ENCODE measurements at regions not wholly inside any gene's neighbourhood (a gene's known extent, or its start where the extent isn't known, plus 50 kb on each side); places are given as distances from the start of the nearest gene placed in this dataset.

- H3K4me3 Mint-ChIP-seq: no peak overlapping the region
- no peaks in the 10 kb centered on the region for H3K36me3 Mint-ChIP-seq (ENCODE audit: low read depth)
Observed at GRCh38 chr4:30181918-30182317, 538.3 kb upstream of the PCDH7 start.

GRCh38 chr4:30182786-30183185, 537.4 kb upstream of the PCDH7 start:
- peaks cover 11% of the 10 kb centered on the region for H3K4me1 ChIP-seq (ENCODE audit: control insufficient read depth, insufficient read depth, low read length)
- Mint-ChIP-seq H3K27ac (no peak overlapping the region), H3K4me1 (peaks cover 11% of the 10 kb centered on the region), H3K9me3 (no peaks in the 10 kb centered on the region), H3K4me3 (no peak overlapping the region), H3K36me3 (ENCODE audit: low read depth) (no peaks in the 10 kb centered on the region), H3K27me3 (ENCODE audit: insufficient read depth) (no peaks in the 10 kb centered on the region)
- no peak overlapping the region for H3K27ac ChIP-seq (ENCODE audit: low read depth, low read length)
- 98 to 100% methylated on average over 2 of the region's 2 CpGs for WGBS, 2 experiments (ENCODE audit: insufficient coverage in 1 of 2, insufficient read length in 1 of 2)
- H3K36me3 ChIP-seq (ENCODE audit: control insufficient read depth, insufficient read depth, low read length): no peaks in the 10 kb centered on the region
- TF ChIP-seq CTCF (conservative IDR thresholded peaks at IDR 0.05): no peak
- peak overlapping the region; percentile 14 for H3K4me3 ChIP-seq (ENCODE audit: low read length)
- no peaks in the 10 kb centered on the region for H3K27me3 ChIP-seq (ENCODE audit: control insufficient read depth, insufficient read depth, low read length, poor library complexity, severe bottlenecking)
- no peaks in the 10 kb centered on the region for H3K9me3 ChIP-seq (ENCODE audit: control insufficient read depth, low read length)
- DNase-seq: no peak
- no peak overlapping the region for H3K9ac ChIP-seq (ENCODE audit: extremely low read depth, low read length, poor library complexity, severe bottlenecking)

More at GRCh38 chr4:30181918-30182317, 538.3 kb upstream of the PCDH7 start:
- H3K9me3 ChIP-seq (ENCODE audit: control insufficient read depth, low read length): no peaks in the 10 kb centered on the region
- DNase-seq: no peak
- 73 to 80% methylated on average over 1 of the region's 2 CpGs for WGBS, 2 experiments (ENCODE audit: insufficient coverage in 1 of 2, insufficient read length in 1 of 2)
- H3K27me3 ChIP-seq (ENCODE audit: control insufficient read depth, insufficient read depth, low read length, poor library complexity, severe bottlenecking): no peaks in the 10 kb centered on the region
- TF ChIP-seq CTCF (conservative IDR thresholded peaks at IDR 0.05): no peak
- H3K27ac ChIP-seq (ENCODE audit: low read depth, low read length): no peak overlapping the region
- H3K4me1 ChIP-seq (ENCODE audit: control insufficient read depth, insufficient read depth, low read length): peaks cover 11% of the 10 kb centered on the region
- no peaks in the 10 kb centered on the region for H3K36me3 ChIP-seq (ENCODE audit: control insufficient read depth, insufficient read depth, low read length)
- H3K4me3 ChIP-seq (ENCODE audit: low read length): peak overlapping the region; percentile 14
- no peak overlapping the region for H3K9ac ChIP-seq (ENCODE audit: extremely low read depth, low read length, poor library complexity, severe bottlenecking)
- H3K9me3 Mint-ChIP-seq: no peaks in the 10 kb centered on the region
- peaks cover 11% of the 10 kb centered on the region for H3K4me1 Mint-ChIP-seq
- peak overlapping the region; percentile 62 for H3K27ac Mint-ChIP-seq
- no peaks in the 10 kb centered on the region for H3K27me3 Mint-ChIP-seq (ENCODE audit: insufficient read depth)

- Histone ChIP-seq H3K9ac (ENCODE audit: extremely low read depth, low read length, poor library complexity, severe bottlenecking) (no peak overlapping the region), H3K27me3 (ENCODE audit: control insufficient read depth, insufficient read depth, low read length, poor library complexity, severe bottlenecking) (no peaks in the 10 kb centered on the region), H3K4me3 (ENCODE audit: low read length) (no peak overlapping the region), H3K9me3 (ENCODE audit: control insufficient read depth, low read length) (no peaks in the 10 kb centered on the region), H3K36me3 (ENCODE audit: control insufficient read depth, insufficient read depth, low read length) (no peaks in the 10 kb centered on the region), H3K4me1 (ENCODE audit: control insufficient read depth, insufficient read depth, low read length) (no peaks in the 10 kb centered on the region), H3K27ac (ENCODE audit: low read depth, low read length) (no peak overlapping the region)
- H3K27me3 Mint-ChIP-seq (ENCODE audit: insufficient read depth): no peaks in the 10 kb centered on the region
- no peak overlapping the region for H3K4me3 Mint-ChIP-seq
- peaks cover 5% of the 10 kb centered on the region for H3K4me1 Mint-ChIP-seq
- H3K9me3 Mint-ChIP-seq: no peaks in the 10 kb centered on the region
- DNase-seq: no peak
- TF ChIP-seq CTCF (conservative IDR thresholded peaks at IDR 0.05): no peak
- no peak overlapping the region for H3K27ac Mint-ChIP-seq
- H3K36me3 Mint-ChIP-seq (ENCODE audit: low read depth): no peaks in the 10 kb centered on the region
Observed at GRCh38 chr4:30191902-30192301, 528.3 kb upstream of the PCDH7 start.
